NCI-H146 (cell line): ENCODE measurements at regions not wholly inside any gene's neighbourhood (a gene's known extent, or its start where the extent isn't known, plus 50 kb on each side); places are given as distances from the start of the nearest gene placed in this dataset.

Source experiments
- DNase-seq: peaks from one replicate; lab custom pipeline; 2025; lab: John Stamatoyannopoulos, UW

- DNase-seq, result no peak
Observed at GRCh38 chr4:183852910-183853547, 52.1 kb upstream of the STOX2 start.

DNA sequence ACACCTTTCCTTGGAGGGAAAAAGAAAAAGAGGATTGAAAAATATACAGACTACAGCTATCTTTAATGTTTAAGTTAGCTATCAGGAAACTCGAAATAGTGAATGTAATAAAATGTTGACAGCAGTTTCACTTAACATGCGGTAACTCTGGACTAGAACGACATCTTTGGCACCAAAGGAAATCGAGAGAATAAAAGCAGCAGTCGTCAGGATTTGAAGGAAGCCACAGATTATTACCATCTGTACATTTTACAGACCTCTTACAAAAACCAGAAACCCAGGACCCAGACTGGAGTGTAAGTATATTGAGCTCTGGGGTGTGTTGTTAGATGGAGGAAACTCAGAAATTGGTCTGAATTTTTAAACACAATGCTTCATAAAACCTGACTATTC lies 51.6 kb upstream of the STOX2 start:
- DNase-seq, result no peak
